Spleen (tissue), 7 donors: ENCODE measurements at regions not wholly inside any gene's neighbourhood (a gene's known extent, or its start where the extent isn't known, plus 50 kb on each side); places are given as distances from the start of the nearest gene placed in this dataset.

Experiments used
- CTCF ChIP-seq, 11 experiments: fragments of 200-600 bp in 7 of 11; fragments of 450-650 bp in 4 of 11; sonication (generic) in 4 of 11; IDR thresholded peaks in 8 of 11; conservative IDR thresholded peaks in 3 of 11; 1 replicate in 7 of 11; 2 replicates in 4 of 11; pipeline versions ENCODE4 v1.4.0 to v1.8.0; 2016 to 2021; ENCODE audit warnings: antibody characterized with exemption in 11 of 11, inconsistent platforms in 4 of 11, mild to moderate bottlenecking in 1 of 11
- POLR2A ChIP-seq, 3 donors: fragments of 450-650 bp; IDR thresholded peaks; one replicate each; pipeline ENCODE4 v1.5.1; 2017; ENCODE audit warnings: antibody characterized with exemption in 3 of 3, mild to moderate bottlenecking in 1 of 3
- POLR2AphosphoS5 ChIP-seq, 3 donors: sonication (generic); formaldehyde crosslinking; IDR thresholded peaks; one replicate each; pipeline ENCODE4 v1.5.1; 2017; ENCODE audit warnings: antibody characterized with exemption in 3 of 3
- donor health status: DM: no; HTN: no; CAD: no; lungs with moderate emphysema.
- donor health status: DM: no; HTN: no; CAD: no.
- donor health status: DM: no; HTN: no; CAD: no.

DNA sequence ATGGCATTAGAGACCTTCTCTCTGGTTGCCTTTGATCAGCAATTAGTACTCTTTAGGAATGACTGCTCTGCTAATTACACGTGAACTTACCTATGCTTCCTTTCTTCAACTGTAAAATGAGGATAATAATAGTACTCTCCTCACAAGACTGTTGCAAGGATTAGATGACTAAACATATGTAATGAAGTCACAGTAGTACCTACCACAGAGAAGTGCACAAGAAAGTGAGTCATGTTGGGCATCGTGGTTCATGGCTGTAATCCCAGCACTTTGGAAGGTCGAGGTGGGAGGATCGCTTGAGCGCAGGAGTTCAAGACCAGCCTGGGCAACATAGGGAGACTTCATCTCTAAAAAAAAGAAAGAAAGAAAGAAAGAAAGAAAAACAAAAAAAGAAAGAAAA is 68.1 kb upstream of the AK4 start:
- TF ChIP-seq POLR2AphosphoS5 (IDR thresholded peaks at IDR 0.05) (no peak), CTCF (IDR thresholded peaks at IDR 0.05 in 8 of 11, conservative IDR thresholded peaks at IDR 0.05 in 3 of 11) (no peak), POLR2A (IDR thresholded peaks at IDR 0.05) (no peak)
